ENCODE measurements at regions not wholly inside any gene's neighbourhood (a gene's known extent, or its start where the extent isn't known, plus 50 kb on each side); places are given as distances from the start of the nearest gene placed in this dataset.

GRCh38 chr4:80145739-80146138, 51.6 kb upstream of the PRDM8 start:
- no peak for DNase-seq (ENCODE audit: low spot score)

- no peak for DNase-seq (ENCODE audit: low spot score)
These were observed 52.4 kb upstream of the PRDM8 start for GRCh38 chr4:80144676-80145470.

- no peak for DNase-seq (ENCODE audit: low spot score)
These were observed 54.0 kb upstream of the PRDM8 start for GRCh38 chr4:80143307-80143679.

GRCh38 chr4:80142394-80143306, 54.7 kb upstream of the PRDM8 start:
- DNase-seq (ENCODE audit: low spot score), result no peak

GRCh38 chr4:80141543-80141942, 55.8 kb upstream of the PRDM8 start:
- no peak for DNase-seq (ENCODE audit: low spot score)

GRCh38 chr4:80140194-80140593, 57.1 kb upstream of the PRDM8 start:
- no peak for DNase-seq (ENCODE audit: low spot score)

- no peak for DNase-seq (ENCODE audit: low spot score)
These were observed 57.6 kb upstream of the PRDM8 start for GRCh38 chr4:80139671-80140070.

GRCh38 chr4:80138551-80139538, 58.5 kb upstream of the PRDM8 start:
- DNase-seq (ENCODE audit: low spot score), result no peak

- DNase-seq (ENCODE audit: low spot score), result no peak
These were observed 59.7 kb upstream of the PRDM8 start for GRCh38 chr4:80137631-80138030.

- DNase-seq (ENCODE audit: low spot score), result no peak
These were observed 61.0 kb upstream of the PRDM8 start for GRCh38 chr4:80136270-80136669.

- DNase-seq (ENCODE audit: low spot score), result no peak
These were observed 61.6 kb upstream of the PRDM8 start for GRCh38 chr4:80135702-80136058.

- no peak for DNase-seq (ENCODE audit: low spot score)
These were observed 62.1 kb upstream of the ANTXR2 start for GRCh38 chr4:80134936-80135701.

- DNase-seq (ENCODE audit: low spot score), result no peak
These were observed 60.3 kb upstream of the ANTXR2 start for GRCh38 chr4:80133240-80133783.

- DNase-seq (ENCODE audit: low spot score), result no peak
These were observed 56.8 kb upstream of the ANTXR2 start for GRCh38 chr4:80129785-80130184.

- DNase-seq (ENCODE audit: low spot score), result no peak
These were observed 55.9 kb upstream of the ANTXR2 start for GRCh38 chr4:80128941-80129340.

- DNase-seq (ENCODE audit: low spot score), result no peak
These were observed 54.9 kb upstream of the ANTXR2 start for GRCh38 chr4:80127870-80128419.

- no peak for DNase-seq (ENCODE audit: low spot score)
These were observed 53.4 kb upstream of the ANTXR2 start for GRCh38 chr4:80126435-80126834.

GRCh38 chr4:80125252-80126177, 52.5 kb upstream of the ANTXR2 start:
- peak; percentile 15 for DNase-seq (ENCODE audit: low spot score)
